GM21528 (cell line): ENCODE measurements at regions not wholly inside any gene's neighbourhood (a gene's known extent, or its start where the extent isn't known, plus 50 kb on each side); places are given as distances from the start of the nearest gene placed in this dataset.
"Not testable (repeated sequence)": the region's sequence is repeated elsewhere in the genome, so short reads cannot be mapped to it uniquely, and the experiment has no call there.

Experiments used
- ATAC-seq: cut with Tn5 transposase; IDR thresholded peaks from one replicate; pipeline ENCODE4 v1.9.1; 2021; ENCODE audit warnings: mild to moderate bottlenecking, moderate library complexity; ENCODE audit not compliant: unreplicated experiment, low FRiP score

- no peak for ATAC-seq
Measured at GRCh38 chr12:41701943-41702601, 442.6 kb downstream of the GXYLT1 start.

GRCh38 chr12:41700940-41701339 is 443.7 kb downstream of the GXYLT1 start:
- ATAC-seq, result no peak

- ATAC-seq, result no peak
Measured at GRCh38 chr12:41699658-41700057, 445.0 kb downstream of the GXYLT1 start.

- no peak for ATAC-seq
Measured at GRCh38 chr12:41697161-41697560, 447.5 kb downstream of the GXYLT1 start.

GRCh38 chr12:41684997-41685396 is 459.7 kb downstream of the GXYLT1 start:
- no peak for ATAC-seq

GRCh38 chr12:41683513-41684240 is 461.0 kb downstream of the GXYLT1 start:
- ATAC-seq, result no peak

GRCh38 chr12:41683023-41683422 is 461.7 kb downstream of the GXYLT1 start:
- no peak for ATAC-seq

GRCh38 chr12:41681898-41682297 is 462.8 kb downstream of the GXYLT1 start:
- ATAC-seq, result no peak

- ATAC-seq, result no peak
Measured at GRCh38 chr12:41680155-41680554, 464.5 kb downstream of the GXYLT1 start.

- ATAC-seq, result no peak
Measured at GRCh38 chr12:41663598-41664265, 475.6 kb downstream of the PDZRN4 start.

GRCh38 chr12:41661141-41661765 is 473.1 kb downstream of the PDZRN4 start:
- ATAC-seq, result no peak

- ATAC-seq, result no peak
Measured at GRCh38 chr12:41656454-41656853, 468.3 kb downstream of the PDZRN4 start.

GRCh38 chr12:41653386-41654326 is 465.5 kb downstream of the PDZRN4 start:
- no peak for ATAC-seq

GRCh38 chr12:41652981-41653380 is 464.9 kb downstream of the PDZRN4 start:
- no peak for ATAC-seq

GRCh38 chr12:41645624-41646023 is 457.5 kb downstream of the PDZRN4 start:
- ATAC-seq, result no peak

- not testable (repeated sequence) for ATAC-seq
Measured at GRCh38 chr12:41642808-41643207, 454.7 kb downstream of the PDZRN4 start.

- no peak for ATAC-seq
Measured at GRCh38 chr12:41636653-41637052, 448.5 kb downstream of the PDZRN4 start.

GRCh38 chr12:41635626-41636364 is 447.7 kb downstream of the PDZRN4 start:
- ATAC-seq, result no peak

GRCh38 chr12:41634091-41634490 is 446.0 kb downstream of the PDZRN4 start:
- ATAC-seq, result no peak
